ENCODE measurements at regions not wholly inside any gene's neighbourhood (a gene's known extent, or its start where the extent isn't known, plus 50 kb on each side); places are given as distances from the start of the nearest gene placed in this dataset.

DNA sequence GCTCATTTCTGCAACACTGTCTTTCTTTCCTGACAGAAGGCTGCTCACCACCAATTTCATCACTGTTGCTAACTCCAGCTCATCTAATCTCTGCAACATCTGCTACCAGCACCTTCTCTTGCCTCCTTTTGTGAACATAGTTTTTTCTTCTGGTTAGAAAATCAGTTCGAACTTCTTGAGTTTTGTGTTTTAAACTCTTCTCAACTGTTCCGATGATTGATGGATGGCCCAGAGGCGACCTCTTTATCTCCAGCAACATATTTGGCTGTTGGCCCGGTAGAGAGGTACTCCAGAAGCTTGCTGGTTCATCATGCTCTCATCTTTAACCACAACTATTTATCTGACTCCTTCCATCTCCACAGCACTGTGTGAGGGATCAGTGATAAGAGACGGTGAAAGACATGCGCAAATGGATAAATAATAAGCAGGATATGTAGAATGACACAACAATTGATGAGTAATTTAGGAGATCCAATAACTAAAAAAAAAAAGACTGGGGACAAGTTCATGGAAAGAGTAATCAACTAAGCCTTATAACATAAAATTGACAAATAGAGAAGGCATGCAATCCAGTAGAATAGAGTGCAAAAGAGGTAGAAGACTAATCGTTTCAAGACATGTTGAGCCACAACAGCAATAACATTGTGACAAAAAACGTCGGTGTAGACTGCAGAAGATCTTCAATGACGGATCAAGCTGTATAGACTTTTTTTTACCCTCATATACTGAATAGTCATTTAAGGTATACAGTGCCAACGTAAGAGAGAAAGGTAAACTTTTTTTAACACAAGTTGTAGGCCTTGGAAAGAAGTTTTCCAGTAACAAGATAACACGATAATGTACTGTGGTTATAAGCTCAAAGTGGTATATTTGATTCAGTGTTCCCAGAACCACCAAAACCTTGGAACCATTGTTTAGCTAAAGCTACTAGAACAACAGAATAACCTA lies 152.2 kb downstream of the CRPPA start:
- TF ChIP-seq MAX (IDR thresholded peaks at IDR 0.05), result no peak
- no peak for TF ChIP-seq FOXM1 (IDR thresholded peaks at IDR 0.05; ENCODE audit: borderline replicate concordance, low read depth)
- TF ChIP-seq CEBPB (IDR thresholded peaks at IDR 0.05), result no peak
- TF ChIP-seq, protein P1, sequence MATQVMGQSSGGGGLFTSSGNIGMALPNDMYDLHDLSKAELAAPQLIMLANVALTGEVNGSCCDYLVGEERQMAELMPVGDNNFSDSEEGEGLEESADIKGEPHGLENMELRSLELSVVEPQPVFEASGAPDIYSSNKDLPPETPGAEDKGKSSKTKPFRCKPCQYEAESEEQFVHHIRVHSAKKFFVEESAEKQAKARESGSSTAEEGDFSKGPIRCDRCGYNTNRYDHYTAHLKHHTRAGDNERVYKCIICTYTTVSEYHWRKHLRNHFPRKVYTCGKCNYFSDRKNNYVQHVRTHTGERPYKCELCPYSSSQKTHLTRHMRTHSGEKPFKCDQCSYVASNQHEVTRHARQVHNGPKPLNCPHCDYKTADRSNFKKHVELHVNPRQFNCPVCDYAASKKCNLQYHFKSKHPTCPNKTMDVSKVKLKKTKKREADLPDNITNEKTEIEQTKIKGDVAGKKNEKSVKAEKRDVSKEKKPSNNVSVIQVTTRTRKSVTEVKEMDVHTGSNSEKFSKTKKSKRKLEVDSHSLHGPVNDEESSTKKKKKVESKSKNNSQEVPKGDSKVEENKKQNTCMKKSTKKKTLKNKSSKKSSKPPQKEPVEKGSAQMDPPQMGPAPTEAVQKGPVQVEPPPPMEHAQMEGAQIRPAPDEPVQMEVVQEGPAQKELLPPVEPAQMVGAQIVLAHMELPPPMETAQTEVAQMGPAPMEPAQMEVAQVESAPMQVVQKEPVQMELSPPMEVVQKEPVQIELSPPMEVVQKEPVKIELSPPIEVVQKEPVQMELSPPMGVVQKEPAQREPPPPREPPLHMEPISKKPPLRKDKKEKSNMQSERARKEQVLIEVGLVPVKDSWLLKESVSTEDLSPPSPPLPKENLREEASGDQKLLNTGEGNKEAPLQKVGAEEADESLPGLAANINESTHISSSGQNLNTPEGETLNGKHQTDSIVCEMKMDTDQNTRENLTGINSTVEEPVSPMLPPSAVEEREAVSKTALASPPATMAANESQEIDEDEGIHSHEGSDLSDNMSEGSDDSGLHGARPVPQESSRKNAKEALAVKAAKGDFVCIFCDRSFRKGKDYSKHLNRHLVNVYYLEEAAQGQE (IDR thresholded peaks at IDR 0.05; ENCODE audit: low read depth), result no peak
- no peak for TF ChIP-seq TCF12 (IDR thresholded peaks at IDR 0.05; ENCODE audit: low read depth)
- no peak for TF ChIP-seq CREB1 (IDR thresholded peaks at IDR 0.05; ENCODE audit: low read depth)
- no peak for TF ChIP-seq RAD21 (IDR thresholded peaks at IDR 0.05; ENCODE audit: low read depth)
- no peak for TF ChIP-seq NFIC (IDR thresholded peaks at IDR 0.05)
- no peak for TF ChIP-seq EGR1 (IDR thresholded peaks at IDR 0.05)
- TF ChIP-seq USF1 (IDR thresholded peaks at IDR 0.05), result no peak
- TF ChIP-seq EP300 (IDR thresholded peaks at IDR 0.05; ENCODE audit: borderline replicate concordance), result no peak
- TF ChIP-seq ZBTB7A (IDR thresholded peaks at IDR 0.05; ENCODE audit: low read depth), result no peak
- TF ChIP-seq YY1 (IDR thresholded peaks at IDR 0.05; ENCODE audit: low read depth), result no peak
- no peak for TF ChIP-seq TEAD4 (IDR thresholded peaks at IDR 0.05)
- no peak for TF ChIP-seq TAF1 (IDR thresholded peaks at IDR 0.05; ENCODE audit: low read depth)

DNA sequence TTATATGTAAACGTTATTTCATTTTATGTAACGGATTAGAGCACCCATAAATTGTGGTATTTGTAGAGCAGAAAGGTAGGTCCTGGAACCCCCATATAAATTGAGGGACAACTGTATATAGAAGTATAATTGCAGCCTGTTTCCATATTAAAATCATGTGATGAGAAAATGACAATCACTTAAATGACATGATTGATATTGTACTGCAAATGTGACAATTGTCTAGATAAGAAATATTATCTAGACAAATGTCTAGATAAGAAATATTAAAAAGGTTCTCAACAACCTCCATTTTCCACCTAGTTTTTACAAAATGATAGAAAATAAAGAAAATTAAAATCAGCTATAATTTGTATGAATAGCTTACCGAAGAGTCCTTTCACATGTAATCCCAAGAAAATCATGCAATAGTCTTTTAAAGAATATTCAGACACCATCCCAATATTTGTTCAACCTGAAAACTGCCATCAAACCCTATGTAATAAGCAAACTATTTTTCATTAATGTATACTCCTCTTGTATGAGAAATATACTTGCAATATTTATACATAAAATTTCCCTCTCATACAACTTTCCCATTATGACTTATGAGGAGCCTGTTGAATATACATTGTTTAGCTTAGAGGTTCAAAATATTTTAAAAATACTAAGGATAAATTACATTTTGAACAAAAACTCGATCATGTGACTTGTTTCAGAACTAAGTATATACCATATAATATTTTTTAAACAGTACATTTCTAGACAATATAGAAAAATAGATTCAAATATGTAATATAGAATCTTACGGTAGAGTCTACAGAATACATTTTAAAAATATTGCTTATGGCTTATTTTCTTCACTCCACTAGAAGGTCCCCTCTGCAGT lies 153.2 kb downstream of the CRPPA start:
- TF ChIP-seq EGR1 (IDR thresholded peaks at IDR 0.05), result no peak
- TF ChIP-seq USF1 (IDR thresholded peaks at IDR 0.05), result no peak
- TF ChIP-seq EP300 (IDR thresholded peaks at IDR 0.05; ENCODE audit: borderline replicate concordance), result no peak
- TF ChIP-seq, protein P1 (IDR thresholded peaks at IDR 0.05; ENCODE audit: low read depth), result no peak
- no peak for TF ChIP-seq FOXM1 (IDR thresholded peaks at IDR 0.05; ENCODE audit: borderline replicate concordance, low read depth)
- no peak for TF ChIP-seq TEAD4 (IDR thresholded peaks at IDR 0.05)
- TF ChIP-seq YY1 (IDR thresholded peaks at IDR 0.05; ENCODE audit: low read depth), result no peak
- TF ChIP-seq NFIC (IDR thresholded peaks at IDR 0.05), result no peak
- no peak for TF ChIP-seq RAD21 (IDR thresholded peaks at IDR 0.05; ENCODE audit: low read depth)
- TF ChIP-seq ZBTB7A (IDR thresholded peaks at IDR 0.05; ENCODE audit: low read depth), result no peak
- TF ChIP-seq CREB1 (IDR thresholded peaks at IDR 0.05; ENCODE audit: low read depth), result no peak
- TF ChIP-seq MAX (IDR thresholded peaks at IDR 0.05), result no peak
- no peak for TF ChIP-seq TCF12 (IDR thresholded peaks at IDR 0.05; ENCODE audit: low read depth)
- no peak for TF ChIP-seq CEBPB (IDR thresholded peaks at IDR 0.05)
- no peak for TF ChIP-seq TAF1 (IDR thresholded peaks at IDR 0.05; ENCODE audit: low read depth)

DNA sequence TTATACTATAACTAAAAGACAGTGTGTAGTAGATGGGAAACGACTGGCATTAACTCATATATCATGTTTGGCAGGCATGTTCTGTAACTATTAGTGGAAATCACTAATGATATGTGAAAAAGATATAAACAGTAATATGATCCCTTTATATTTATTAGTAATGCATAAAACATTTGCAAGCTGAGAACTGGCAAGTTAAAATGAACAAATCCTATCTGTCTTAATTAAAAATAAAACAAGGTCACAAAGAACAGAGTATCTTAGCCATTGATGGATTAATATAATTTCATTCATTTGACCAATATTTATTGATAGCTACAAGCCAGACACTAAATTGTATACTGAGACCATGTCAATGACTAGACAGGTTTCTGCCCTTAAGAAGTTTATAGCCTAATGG lies 154.5 kb downstream of the CRPPA start:
- TF ChIP-seq USF1 (IDR thresholded peaks at IDR 0.05) (no peak), ZBTB7A (IDR thresholded peaks at IDR 0.05; ENCODE audit: low read depth) (no peak), EGR1 (IDR thresholded peaks at IDR 0.05) (no peak), TCF12 (IDR thresholded peaks at IDR 0.05; ENCODE audit: low read depth) (no peak), RAD21 (IDR thresholded peaks at IDR 0.05; ENCODE audit: low read depth) (no peak), YY1 (IDR thresholded peaks at IDR 0.05; ENCODE audit: low read depth) (no peak), TAF1 (IDR thresholded peaks at IDR 0.05; ENCODE audit: low read depth) (no peak), EP300 (IDR thresholded peaks at IDR 0.05; ENCODE audit: borderline replicate concordance) (no peak), NFIC (IDR thresholded peaks at IDR 0.05) (no peak), MAX (IDR thresholded peaks at IDR 0.05) (no peak), CREB1 (IDR thresholded peaks at IDR 0.05; ENCODE audit: low read depth) (no peak), CEBPB (IDR thresholded peaks at IDR 0.05) (no peak), FOXM1 (IDR thresholded peaks at IDR 0.05; ENCODE audit: borderline replicate concordance, low read depth) (no peak), TEAD4 (IDR thresholded peaks at IDR 0.05) (no peak)
- TF ChIP-seq, protein P1 (IDR thresholded peaks at IDR 0.05; ENCODE audit: low read depth), result no peak
